HCT116 (cell line): ENCODE measurements at regions not wholly inside any gene's neighbourhood (a gene's known extent, or its start where the extent isn't known, plus 50 kb on each side); places are given as distances from the start of the nearest gene placed in this dataset.

Experiments used
- ATAC-seq: fragments of 200-7000 bp; cut with Tn5 transposase; 2 replicates; pipeline ENCODE4 v1.9.1; 2020; ENCODE audit warnings: mild to moderate bottlenecking, moderate library complexity
- BruUV-seq: library from RNA; stranded (reverse); fragments of 400-500 nt; replicated peaks from 2 replicates; lab custom pipeline; 2021; lab: Mats Ljungman, UMichigan
- CTCF ChIA-PET: fragments of 300-600 bp; sonication (Branson Sonifier 250); formaldehyde crosslinking; loops from one replicate; lab custom pipeline; 2021; ENCODE audit warnings: antibody characterized with exemption; lab: Charles Lee
- POLR2A ChIA-PET: fragments of 300-600, 350-600 bp; sonication (Branson Sonifier 250); formaldehyde crosslinking; loops from one replicate; lab custom pipeline; 2021; ENCODE audit warnings: antibody characterized with exemption; lab: Charles Lee
- RAD21 ChIA-PET, 2 experiments: fragments of 300-600 bp; sonication (Branson Sonifier 250); formaldehyde crosslinking; loops; one replicate each; lab custom pipeline; 2023; ENCODE audit warnings: low total read pairs in 2 of 2; ENCODE audit not compliant: uncharacterized antibody in 2 of 2, unreplicated experiment in 2 of 2, low non-redundant PET in 1 of 2; lab: Charles Lee
- DNase-seq: peaks from one replicate; pipeline ENCODE4 v3.0.0-alpha.2; 2010; ENCODE audit warnings: low read depth, low spot score
- H2AFZ ChIP-seq: fragments of 200-600 bp; shearing (Covaris generic), sonication (generic); 2 replicates; pipeline ENCODE4 v1.6.1; 2017; ENCODE audit warnings: low read depth, mixed run types, mixed read lengths, antibody characterized with exemption, low read length; ENCODE audit not compliant: poor library complexity, severe bottlenecking
- H3K27ac ChIP-seq: 2 replicates; pipeline ENCODE4 v1.5.1; 2012; ENCODE audit warnings: low read depth, low read length
- H3K27me3 ChIP-seq: fragments of 200-600 bp; sonication (generic); 2 replicates; pipeline ENCODE4 v1.6.1; 2016; ENCODE audit warnings: mixed run types, low read length, mixed read lengths; ENCODE audit not compliant: insufficient read depth
- H3K36me3 ChIP-seq, 2 experiments: fragments of 200-500 bp in 1 of 2; fragments of 200-600 bp in 1 of 2; sonication (Bioruptor generic) in 1 of 2; sonication (generic) in 1 of 2; 2 replicates each; pipeline versions ENCODE4 v1.5.1 to v1.6.1; 2014 to 2016; ENCODE audit warnings: low read length in 2 of 2, inconsistent platforms in 1 of 2, mixed read lengths in 1 of 2, mixed run types in 1 of 2; ENCODE audit not compliant: insufficient read depth in 2 of 2, control insufficient read depth in 1 of 2
- H3K4me1 ChIP-seq, 2 experiments: fragments of 200-600 bp in 1 of 2; sonication (generic) in 1 of 2; 2 replicates each; pipeline versions ENCODE4 v1.5.1 to v1.6.1; 2012 to 2017; ENCODE audit warnings: low read length in 2 of 2, inconsistent platforms in 1 of 2, mild to moderate bottlenecking in 1 of 2, mixed read lengths in 1 of 2, mixed run types in 1 of 2, moderate library complexity in 1 of 2; ENCODE audit not compliant: insufficient read depth in 2 of 2, control insufficient read depth in 1 of 2
- H3K4me2 ChIP-seq: fragments of 200-600 bp; sonication (generic); 2 replicates; pipeline ENCODE4 v1.6.1; 2017; ENCODE audit warnings: mixed run types, low read length, mixed read lengths
- H3K4me3 ChIP-seq, 2 experiments: fragments of 200-600 bp in 1 of 2; sonication (generic) in 1 of 2; replicated peaks in 1 of 2; 2 replicates each; pipeline ENCODE4 v1.5.1; 2011 to 2016; ENCODE audit warnings: low read length in 2 of 2, control low read depth in 1 of 2, low read depth in 1 of 2, mild to moderate bottlenecking in 1 of 2, mixed read lengths in 1 of 2, mixed run types in 1 of 2
- H3K79me2 ChIP-seq: fragments of 200-600 bp; sonication (generic); 2 replicates; pipeline ENCODE4 v1.6.1; 2017; ENCODE audit warnings: mild to moderate bottlenecking, mixed run types, low read length, moderate library complexity, mixed read lengths; ENCODE audit not compliant: insufficient read depth
- H3K9ac ChIP-seq: fragments of 200-600 bp; sonication (generic); 2 replicates; pipeline ENCODE4 v1.6.1; 2016; ENCODE audit warnings: low read length, mixed read lengths
- H3K9me2 ChIP-seq: fragments of 200-600 bp; sonication (generic), shearing (Covaris generic); 2 replicates; pipeline ENCODE4 v1.6.1; 2017; ENCODE audit warnings: mixed run types, mild to moderate bottlenecking, moderate library complexity; ENCODE audit not compliant: insufficient read depth
- H3K9me3 ChIP-seq, 2 experiments: fragments of 200-500 bp in 1 of 2; fragments of 200-600 bp in 1 of 2; sonication (Bioruptor generic) in 1 of 2; sonication (generic) in 1 of 2; 2 replicates each; pipeline ENCODE4 v1.6.1; 2014 to 2017; ENCODE audit warnings: low read length in 2 of 2, mixed read lengths in 2 of 2, inconsistent platforms in 1 of 2, low read depth in 1 of 2, mild to moderate bottlenecking in 1 of 2, mixed run types in 1 of 2, moderate library complexity in 1 of 2; ENCODE audit not compliant: control insufficient read depth in 1 of 2, insufficient read depth in 1 of 2
- H4K20me1 ChIP-seq: fragments of 200-600 bp; sonication (generic), shearing (Covaris generic); 2 replicates; pipeline ENCODE4 v1.6.1; 2017; ENCODE audit warnings: mixed run types, mild to moderate bottlenecking, moderate library complexity; ENCODE audit not compliant: insufficient read depth
- CEBPB ChIP-seq: IDR thresholded peaks from 2 replicates; pipeline ENCODE4 v1.6.1; 2012; ENCODE audit warnings: low read depth
- EGR1 ChIP-seq: IDR thresholded peaks from 2 replicates; pipeline ENCODE4 v1.6.1; 2012; ENCODE audit warnings: low read depth
- EZH2 ChIP-seq: fragments of 200-600 bp; sonication (generic); IDR thresholded peaks from 2 replicates; pipeline ENCODE4 v1.6.1; 2017; ENCODE audit warnings: antibody characterized with exemption, mixed run types
- EZH2phosphoT487 ChIP-seq: fragments of 200-600 bp; IDR thresholded peaks from 2 replicates; pipeline ENCODE4 v1.6.1; 2018; ENCODE audit warnings: antibody characterized with exemption, borderline replicate concordance
- FOSL1 ChIP-seq: IDR thresholded peaks from 2 replicates; pipeline ENCODE4 v1.6.1; 2012; ENCODE audit warnings: low read depth
- JUND ChIP-seq: IDR thresholded peaks from 2 replicates; pipeline ENCODE4 v1.6.1; 2012
- POLR2A ChIP-seq: IDR thresholded peaks from 2 replicates; pipeline ENCODE4 v1.7.0; 2011; ENCODE audit warnings: borderline replicate concordance; ENCODE audit not compliant: insufficient read depth, insufficient read length; ENCODE audit errors: extremely low read depth
- POLR2AphosphoS5 ChIP-seq: IDR thresholded peaks from 2 replicates; pipeline ENCODE4 v1.6.1; 2011; ENCODE audit warnings: mild to moderate bottlenecking, low read depth, low read length, moderate library complexity
- RAD21 ChIP-seq: IDR thresholded peaks from 2 replicates; pipeline ENCODE4 v1.6.1; 2012; ENCODE audit warnings: low read depth, mild to moderate bottlenecking
- SIN3A ChIP-seq: IDR thresholded peaks from 2 replicates; pipeline ENCODE4 v1.6.1; 2012; ENCODE audit warnings: low read depth
- SP1 ChIP-seq: IDR thresholded peaks from 2 replicates; pipeline ENCODE4 v1.6.1; 2012; ENCODE audit warnings: low read depth
- SRF ChIP-seq: IDR thresholded peaks from 2 replicates; pipeline ENCODE4 v1.6.1; 2012; ENCODE audit warnings: low read depth
- TCF7L2 ChIP-seq: IDR thresholded peaks from 2 replicates; pipeline ENCODE4 v1.7.0; 2011; ENCODE audit warnings: borderline replicate concordance, inconsistent platforms; ENCODE audit not compliant: insufficient read depth, insufficient read length; ENCODE audit errors: extremely low read depth
- ZFX ChIP-seq: fragments of 450-650 bp; IDR thresholded peaks from 2 replicates; pipeline ENCODE4 v1.6.1; 2017
- intact Hi-C: fragments of 100-400 bp; cut with micrococcal nuclease; formaldehyde crosslinking; loops from 2 replicates; pipeline ENCODE4 v1.10.0; 2022
- TF ChIP-seq, protein P1 (sequence below), 3 experiments: fragments of 200-600 bp in 1 of 3; sonication (generic) in 1 of 3; IDR thresholded peaks in 2 of 3; conservative IDR thresholded peaks in 1 of 3; 2 replicates each; pipeline ENCODE4 v1.5.1; 2012 to 2017; ENCODE audit warnings: low read depth in 2 of 3, low read length in 2 of 3, antibody characterized with exemption in 1 of 3, borderline replicate concordance in 1 of 3, control low read depth in 1 of 3, mild to moderate bottlenecking in 1 of 3, mixed read lengths in 1 of 3, mixed run types in 1 of 3, moderate library complexity in 1 of 3; ENCODE audit not compliant: insufficient read depth in 1 of 3
- TF ChIP-seq, protein P2 (sequence below): IDR thresholded peaks from 2 replicates; pipeline ENCODE4 v1.6.1; 2011; ENCODE audit warnings: mild to moderate bottlenecking, low read length, moderate library complexity; ENCODE audit not compliant: insufficient replicate concordance; ENCODE audit errors: extremely low read depth
- TF ChIP-seq, protein P3 (sequence below): IDR thresholded peaks from 2 replicates; pipeline ENCODE4 v1.6.1; 2012; ENCODE audit warnings: low read depth
- TF ChIP-seq, protein P4 (sequence below): IDR thresholded peaks from 2 replicates; pipeline ENCODE4 v1.6.1; 2012

DNA sequence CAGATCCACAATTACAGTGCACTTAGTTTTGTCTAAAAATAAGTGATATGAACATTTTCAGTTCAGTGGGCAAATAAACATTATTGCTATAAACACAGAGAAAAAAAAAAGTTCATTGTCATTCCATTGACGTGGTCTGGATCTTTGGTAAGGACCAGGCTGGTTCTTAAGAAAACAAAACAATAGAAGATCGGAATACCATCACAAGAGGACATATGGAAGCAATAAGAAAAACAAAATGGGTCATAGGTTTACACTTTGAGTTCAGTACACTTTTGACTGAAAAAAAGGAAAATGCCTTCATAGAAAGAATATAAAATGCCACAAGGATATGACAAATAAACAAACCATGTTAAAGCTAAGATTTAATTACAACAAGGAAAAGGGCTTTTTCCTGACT, 289.5 kb upstream of the TYRP1 start:
- Histone ChIP-seq H4K20me1 (no peaks in the 10 kb centered on the region), H3K27me3 (no peaks in the 10 kb centered on the region), H3K4me3 (no peak overlapping the region), H3K4me1 (no peaks in the 10 kb centered on the region), H3K36me3 (no peaks in the 10 kb centered on the region), H3K9me2 (no peaks in the 10 kb centered on the region), H3K4me2 (no peak overlapping the region), H2AFZ (no peak overlapping the region), H3K9me3 (peaks cover 0 to 11% of the 10 kb centered on the region in 2 experiments; a peak in 2 of 4 replicates)
- ChIA-PET POLR2A (no interaction called here), CTCF (no interaction called here)
- DNase-seq (no peak), ATAC-seq (no peak)
- TF ChIP-seq POLR2A (no peak), EZH2 (no peak), SP1 (no peak), SIN3A (no peak), ZFX (no peak), EZH2phosphoT487 (no peak), SRF (no peak), POLR2AphosphoS5 (no peak), JUND (no peak), EGR1 (no peak), FOSL1 (no peak), RAD21 (no peak), CEBPB (no peak), TCF7L2 (no peak)
- TF ChIP-seq, protein P1, sequence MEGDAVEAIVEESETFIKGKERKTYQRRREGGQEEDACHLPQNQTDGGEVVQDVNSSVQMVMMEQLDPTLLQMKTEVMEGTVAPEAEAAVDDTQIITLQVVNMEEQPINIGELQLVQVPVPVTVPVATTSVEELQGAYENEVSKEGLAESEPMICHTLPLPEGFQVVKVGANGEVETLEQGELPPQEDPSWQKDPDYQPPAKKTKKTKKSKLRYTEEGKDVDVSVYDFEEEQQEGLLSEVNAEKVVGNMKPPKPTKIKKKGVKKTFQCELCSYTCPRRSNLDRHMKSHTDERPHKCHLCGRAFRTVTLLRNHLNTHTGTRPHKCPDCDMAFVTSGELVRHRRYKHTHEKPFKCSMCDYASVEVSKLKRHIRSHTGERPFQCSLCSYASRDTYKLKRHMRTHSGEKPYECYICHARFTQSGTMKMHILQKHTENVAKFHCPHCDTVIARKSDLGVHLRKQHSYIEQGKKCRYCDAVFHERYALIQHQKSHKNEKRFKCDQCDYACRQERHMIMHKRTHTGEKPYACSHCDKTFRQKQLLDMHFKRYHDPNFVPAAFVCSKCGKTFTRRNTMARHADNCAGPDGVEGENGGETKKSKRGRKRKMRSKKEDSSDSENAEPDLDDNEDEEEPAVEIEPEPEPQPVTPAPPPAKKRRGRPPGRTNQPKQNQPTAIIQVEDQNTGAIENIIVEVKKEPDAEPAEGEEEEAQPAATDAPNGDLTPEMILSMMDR (IDR thresholded peaks at IDR 0.05 in 2 of 3, conservative IDR thresholded peaks at IDR 0.05 in 1 of 3; ENCODE audit: borderline replicate concordance in 1 of 3, insufficient read depth in 1 of 3, low read depth in 2 of 3, low read length in 2 of 3): no peak
- TF ChIP-seq, protein P2, sequence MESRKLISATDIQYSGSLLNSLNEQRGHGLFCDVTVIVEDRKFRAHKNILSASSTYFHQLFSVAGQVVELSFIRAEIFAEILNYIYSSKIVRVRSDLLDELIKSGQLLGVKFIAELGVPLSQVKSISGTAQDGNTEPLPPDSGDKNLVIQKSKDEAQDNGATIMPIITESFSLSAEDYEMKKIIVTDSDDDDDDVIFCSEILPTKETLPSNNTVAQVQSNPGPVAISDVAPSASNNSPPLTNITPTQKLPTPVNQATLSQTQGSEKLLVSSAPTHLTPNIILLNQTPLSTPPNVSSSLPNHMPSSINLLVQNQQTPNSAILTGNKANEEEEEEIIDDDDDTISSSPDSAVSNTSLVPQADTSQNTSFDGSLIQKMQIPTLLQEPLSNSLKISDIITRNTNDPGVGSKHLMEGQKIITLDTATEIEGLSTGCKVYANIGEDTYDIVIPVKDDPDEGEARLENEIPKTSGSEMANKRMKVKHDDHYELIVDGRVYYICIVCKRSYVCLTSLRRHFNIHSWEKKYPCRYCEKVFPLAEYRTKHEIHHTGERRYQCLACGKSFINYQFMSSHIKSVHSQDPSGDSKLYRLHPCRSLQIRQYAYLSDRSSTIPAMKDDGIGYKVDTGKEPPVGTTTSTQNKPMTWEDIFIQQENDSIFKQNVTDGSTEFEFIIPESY: no peak
- TF ChIP-seq, protein P3, sequence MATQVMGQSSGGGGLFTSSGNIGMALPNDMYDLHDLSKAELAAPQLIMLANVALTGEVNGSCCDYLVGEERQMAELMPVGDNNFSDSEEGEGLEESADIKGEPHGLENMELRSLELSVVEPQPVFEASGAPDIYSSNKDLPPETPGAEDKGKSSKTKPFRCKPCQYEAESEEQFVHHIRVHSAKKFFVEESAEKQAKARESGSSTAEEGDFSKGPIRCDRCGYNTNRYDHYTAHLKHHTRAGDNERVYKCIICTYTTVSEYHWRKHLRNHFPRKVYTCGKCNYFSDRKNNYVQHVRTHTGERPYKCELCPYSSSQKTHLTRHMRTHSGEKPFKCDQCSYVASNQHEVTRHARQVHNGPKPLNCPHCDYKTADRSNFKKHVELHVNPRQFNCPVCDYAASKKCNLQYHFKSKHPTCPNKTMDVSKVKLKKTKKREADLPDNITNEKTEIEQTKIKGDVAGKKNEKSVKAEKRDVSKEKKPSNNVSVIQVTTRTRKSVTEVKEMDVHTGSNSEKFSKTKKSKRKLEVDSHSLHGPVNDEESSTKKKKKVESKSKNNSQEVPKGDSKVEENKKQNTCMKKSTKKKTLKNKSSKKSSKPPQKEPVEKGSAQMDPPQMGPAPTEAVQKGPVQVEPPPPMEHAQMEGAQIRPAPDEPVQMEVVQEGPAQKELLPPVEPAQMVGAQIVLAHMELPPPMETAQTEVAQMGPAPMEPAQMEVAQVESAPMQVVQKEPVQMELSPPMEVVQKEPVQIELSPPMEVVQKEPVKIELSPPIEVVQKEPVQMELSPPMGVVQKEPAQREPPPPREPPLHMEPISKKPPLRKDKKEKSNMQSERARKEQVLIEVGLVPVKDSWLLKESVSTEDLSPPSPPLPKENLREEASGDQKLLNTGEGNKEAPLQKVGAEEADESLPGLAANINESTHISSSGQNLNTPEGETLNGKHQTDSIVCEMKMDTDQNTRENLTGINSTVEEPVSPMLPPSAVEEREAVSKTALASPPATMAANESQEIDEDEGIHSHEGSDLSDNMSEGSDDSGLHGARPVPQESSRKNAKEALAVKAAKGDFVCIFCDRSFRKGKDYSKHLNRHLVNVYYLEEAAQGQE: no peak
- TF ChIP-seq, protein P4, sequence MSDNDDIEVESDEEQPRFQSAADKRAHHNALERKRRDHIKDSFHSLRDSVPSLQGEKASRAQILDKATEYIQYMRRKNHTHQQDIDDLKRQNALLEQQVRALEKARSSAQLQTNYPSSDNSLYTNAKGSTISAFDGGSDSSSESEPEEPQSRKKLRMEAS: no peak
- TF ChIP-seq, all 23 proteins: peak for 0
- H3K9ac ChIP-seq: no peak overlapping the region
- H3K79me2 ChIP-seq: no peaks in the 10 kb centered on the region
- H3K27ac ChIP-seq: no peak overlapping the region
- no TSS peak for BruUV-seq
- intact Hi-C loops: no loop called here
- RAD21 ChIA-PET: no interaction called here
